ENCODE measurements at regions not wholly inside any gene's neighbourhood (a gene's known extent, or its start where the extent isn't known, plus 50 kb on each side); places are given as distances from the start of the nearest gene placed in this dataset.

- TF ChIP-seq TCF4 (CRISPR knock-in tag; IDR thresholded peaks at IDR 0.05; ENCODE audit: borderline replicate concordance), result no peak
- TF ChIP-seq PATZ1 (CRISPR knock-in tag; IDR thresholded peaks at IDR 0.05; ENCODE audit: borderline replicate concordance), result no peak
- no peak for TF ChIP-seq ZFP3 (CRISPR knock-in tag; IDR thresholded peaks at IDR 0.05)
- no peak for TF ChIP-seq OSR1 (CRISPR knock-in tag; IDR thresholded peaks at IDR 0.05)
- no peak for TF ChIP-seq ARNTL (CRISPR knock-in tag; IDR thresholded peaks at IDR 0.05; ENCODE audit: borderline replicate concordance, low read depth)
- no peak for TF ChIP-seq ZFP30 (CRISPR knock-in tag; IDR thresholded peaks at IDR 0.05)
- no peak for TF ChIP-seq ZC3H10 (CRISPR knock-in tag; IDR thresholded peaks at IDR 0.05)
- TF ChIP-seq ESRRG (CRISPR knock-in tag; IDR thresholded peaks at IDR 0.05), result no peak
- no peak for TF ChIP-seq PPARA (CRISPR knock-in tag; IDR thresholded peaks at IDR 0.05; ENCODE audit: borderline replicate concordance)
- TF ChIP-seq GLIS3 (CRISPR knock-in tag; IDR thresholded peaks at IDR 0.05), result no peak
These were observed 79.9 kb upstream of the EN2 start for GRCh38 chr7:155377838-155378579.
